ENCODE measurements at regions not wholly inside any gene's neighbourhood (a gene's known extent, or its start where the extent isn't known, plus 50 kb on each side); places are given as distances from the start of the nearest gene placed in this dataset.

DNA sequence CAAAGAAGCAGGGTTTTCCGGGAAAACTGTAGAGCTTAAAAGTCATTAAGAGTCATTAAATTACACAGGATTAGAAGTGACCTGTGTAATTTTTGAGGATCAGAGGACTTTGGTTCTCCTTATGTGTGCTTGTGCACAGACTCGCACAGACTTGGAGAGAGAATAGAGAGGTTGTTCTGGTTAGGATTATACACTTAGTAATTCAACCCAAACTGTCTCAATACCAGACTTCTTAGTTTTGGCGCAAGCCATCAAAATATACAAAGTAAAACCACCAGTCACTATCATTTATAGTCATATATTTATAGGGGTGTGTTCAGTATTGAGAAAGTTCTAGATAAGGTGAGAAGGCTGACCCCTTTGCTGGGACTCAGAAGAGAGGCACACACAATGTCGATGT lies 112.3 kb downstream of the HLX start:
- RAD21 ChIA-PET (ENCODE audit: unreplicated experiment), result interaction anchor here (1.0 kb wide), 1 partner anchor 9 kb away, joined by 3 read pairs; no protein-coding TSS in a partner anchor
- H2AFZ ChIP-seq (ENCODE audit: control insufficient read depth, low read depth, low read length), result no peak overlapping the region
- no peak overlapping the region for H3K9ac ChIP-seq (ENCODE audit: control insufficient read depth, insufficient read depth, low read length)
- TF ChIP-seq KLF5 (IDR thresholded peaks at IDR 0.05; ENCODE audit: partially characterized antibody) (no peak), EGR1 (IDR thresholded peaks at IDR 0.05; ENCODE audit: borderline replicate concordance in 1 of 2, low read depth in 2 of 2, low read length in 2 of 2) (no peak), JUNB (IDR thresholded peaks at IDR 0.05) (no peak), PAX5 (IDR thresholded peaks at IDR 0.05; ENCODE audit: borderline replicate concordance, low read depth, low read length) (no peak), WRNIP1 (IDR thresholded peaks at IDR 0.05; ENCODE audit: borderline replicate concordance, low read depth, low read length) (no peak), RB1 (IDR thresholded peaks at IDR 0.05; ENCODE audit: borderline replicate concordance) (no peak), CHD4 (IDR thresholded peaks at IDR 0.05) (no peak), YBX1 (IDR thresholded peaks at IDR 0.05) (no peak), SPI1 (IDR thresholded peaks at IDR 0.05; ENCODE audit: borderline replicate concordance, insufficient read depth, low read depth, low read length) (no peak), PAX8 (IDR thresholded peaks at IDR 0.05) (no peak), SRF (IDR thresholded peaks at IDR 0.05; ENCODE audit: low read depth in 2 of 2, low read length in 2 of 2) (no peak), NRF1 (conservative IDR thresholded peaks at IDR 0.05; ENCODE audit: low read depth, low read length) (no peak), IRF4 (IDR thresholded peaks at IDR 0.05; ENCODE audit: low read depth, low read length) (no peak)
- TF ChIP-seq, protein P1, sequence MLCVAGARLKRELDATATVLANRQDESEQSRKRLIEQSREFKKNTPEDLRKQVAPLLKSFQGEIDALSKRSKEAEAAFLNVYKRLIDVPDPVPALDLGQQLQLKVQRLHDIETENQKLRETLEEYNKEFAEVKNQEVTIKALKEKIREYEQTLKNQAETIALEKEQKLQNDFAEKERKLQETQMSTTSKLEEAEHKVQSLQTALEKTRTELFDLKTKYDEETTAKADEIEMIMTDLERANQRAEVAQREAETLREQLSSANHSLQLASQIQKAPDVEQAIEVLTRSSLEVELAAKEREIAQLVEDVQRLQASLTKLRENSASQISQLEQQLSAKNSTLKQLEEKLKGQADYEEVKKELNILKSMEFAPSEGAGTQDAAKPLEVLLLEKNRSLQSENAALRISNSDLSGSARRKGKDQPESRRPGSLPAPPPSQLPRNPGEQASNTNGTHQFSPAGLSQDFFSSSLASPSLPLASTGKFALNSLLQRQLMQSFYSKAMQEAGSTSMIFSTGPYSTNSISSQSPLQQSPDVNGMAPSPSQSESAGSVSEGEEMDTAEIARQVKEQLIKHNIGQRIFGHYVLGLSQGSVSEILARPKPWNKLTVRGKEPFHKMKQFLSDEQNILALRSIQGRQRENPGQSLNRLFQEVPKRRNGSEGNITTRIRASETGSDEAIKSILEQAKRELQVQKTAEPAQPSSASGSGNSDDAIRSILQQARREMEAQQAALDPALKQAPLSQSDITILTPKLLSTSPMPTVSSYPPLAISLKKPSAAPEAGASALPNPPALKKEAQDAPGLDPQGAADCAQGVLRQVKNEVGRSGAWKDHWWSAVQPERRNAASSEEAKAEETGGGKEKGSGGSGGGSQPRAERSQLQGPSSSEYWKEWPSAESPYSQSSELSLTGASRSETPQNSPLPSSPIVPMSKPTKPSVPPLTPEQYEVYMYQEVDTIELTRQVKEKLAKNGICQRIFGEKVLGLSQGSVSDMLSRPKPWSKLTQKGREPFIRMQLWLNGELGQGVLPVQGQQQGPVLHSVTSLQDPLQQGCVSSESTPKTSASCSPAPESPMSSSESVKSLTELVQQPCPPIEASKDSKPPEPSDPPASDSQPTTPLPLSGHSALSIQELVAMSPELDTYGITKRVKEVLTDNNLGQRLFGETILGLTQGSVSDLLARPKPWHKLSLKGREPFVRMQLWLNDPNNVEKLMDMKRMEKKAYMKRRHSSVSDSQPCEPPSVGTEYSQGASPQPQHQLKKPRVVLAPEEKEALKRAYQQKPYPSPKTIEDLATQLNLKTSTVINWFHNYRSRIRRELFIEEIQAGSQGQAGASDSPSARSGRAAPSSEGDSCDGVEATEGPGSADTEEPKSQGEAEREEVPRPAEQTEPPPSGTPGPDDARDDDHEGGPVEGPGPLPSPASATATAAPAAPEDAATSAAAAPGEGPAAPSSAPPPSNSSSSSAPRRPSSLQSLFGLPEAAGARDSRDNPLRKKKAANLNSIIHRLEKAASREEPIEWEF (IDR thresholded peaks at IDR 0.05; ENCODE audit: insufficient replicate concordance, low read depth, low read length), result no peak
- TF ChIP-seq, protein P2, sequence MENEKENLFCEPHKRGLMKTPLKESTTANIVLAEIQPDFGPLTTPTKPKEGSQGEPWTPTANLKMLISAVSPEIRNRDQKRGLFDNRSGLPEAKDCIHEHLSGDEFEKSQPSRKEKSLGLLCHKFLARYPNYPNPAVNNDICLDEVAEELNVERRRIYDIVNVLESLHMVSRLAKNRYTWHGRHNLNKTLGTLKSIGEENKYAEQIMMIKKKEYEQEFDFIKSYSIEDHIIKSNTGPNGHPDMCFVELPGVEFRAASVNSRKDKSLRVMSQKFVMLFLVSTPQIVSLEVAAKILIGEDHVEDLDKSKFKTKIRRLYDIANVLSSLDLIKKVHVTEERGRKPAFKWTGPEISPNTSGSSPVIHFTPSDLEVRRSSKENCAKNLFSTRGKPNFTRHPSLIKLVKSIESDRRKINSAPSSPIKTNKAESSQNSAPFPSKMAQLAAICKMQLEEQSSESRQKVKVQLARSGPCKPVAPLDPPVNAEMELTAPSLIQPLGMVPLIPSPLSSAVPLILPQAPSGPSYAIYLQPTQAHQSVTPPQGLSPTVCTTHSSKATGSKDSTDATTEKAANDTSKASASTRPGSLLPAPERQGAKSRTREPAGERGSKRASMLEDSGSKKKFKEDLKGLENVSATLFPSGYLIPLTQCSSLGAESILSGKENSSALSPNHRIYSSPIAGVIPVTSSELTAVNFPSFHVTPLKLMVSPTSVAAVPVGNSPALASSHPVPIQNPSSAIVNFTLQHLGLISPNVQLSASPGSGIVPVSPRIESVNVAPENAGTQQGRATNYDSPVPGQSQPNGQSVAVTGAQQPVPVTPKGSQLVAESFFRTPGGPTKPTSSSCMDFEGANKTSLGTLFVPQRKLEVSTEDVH (IDR thresholded peaks at IDR 0.05; ENCODE audit: low read depth, partially characterized antibody), result no peak
- TF ChIP-seq, protein P3, sequence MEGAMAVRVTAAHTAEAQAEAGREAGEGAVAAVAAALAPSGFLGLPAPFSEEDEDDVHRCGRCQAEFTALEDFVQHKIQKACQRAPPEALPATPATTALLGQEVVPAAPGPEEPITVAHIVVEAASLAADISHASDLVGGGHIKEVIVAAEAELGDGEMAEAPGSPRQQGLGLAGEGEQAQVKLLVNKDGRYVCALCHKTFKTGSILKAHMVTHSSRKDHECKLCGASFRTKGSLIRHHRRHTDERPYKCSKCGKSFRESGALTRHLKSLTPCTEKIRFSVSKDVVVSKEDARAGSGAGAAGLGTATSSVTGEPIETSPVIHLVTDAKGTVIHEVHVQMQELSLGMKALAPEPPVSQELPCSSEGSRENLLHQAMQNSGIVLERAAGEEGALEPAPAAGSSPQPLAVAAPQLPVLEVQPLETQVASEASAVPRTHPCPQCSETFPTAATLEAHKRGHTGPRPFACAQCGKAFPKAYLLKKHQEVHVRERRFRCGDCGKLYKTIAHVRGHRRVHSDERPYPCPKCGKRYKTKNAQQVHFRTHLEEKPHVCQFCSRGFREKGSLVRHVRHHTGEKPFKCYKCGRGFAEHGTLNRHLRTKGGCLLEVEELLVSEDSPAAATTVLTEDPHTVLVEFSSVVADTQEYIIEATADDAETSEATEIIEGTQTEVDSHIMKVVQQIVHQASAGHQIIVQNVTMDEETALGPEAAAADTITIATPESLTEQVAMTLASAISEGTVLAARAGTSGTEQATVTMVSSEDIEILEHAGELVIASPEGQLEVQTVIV (IDR thresholded peaks at IDR 0.05; ENCODE audit: borderline replicate concordance, partially characterized antibody), result no peak
- H3K4me2 ChIP-seq (ENCODE audit: control insufficient read depth, insufficient read depth), result no peak overlapping the region
- H3K27me3 ChIP-seq (replicated peaks in 1 of 2; ENCODE audit: control insufficient read depth in 2 of 2, insufficient read depth in 2 of 2, low read length in 1 of 2), result no peaks in the 10 kb centered on the region
- H3K9me3 ChIP-seq (replicated peaks; ENCODE audit: control insufficient read depth, insufficient read depth, low read length), result no peaks in the 10 kb centered on the region
- ATAC-seq, result no peak
- in situ Hi-C loops (cut with MboI), result no loop called here
- DNase-seq (ENCODE audit: low read depth, low spot score), result no peak
- H3K4me3 ChIP-seq, result no peak overlapping the region
- H3K4me1 ChIP-seq (ENCODE audit: control insufficient read depth, insufficient read depth, low read length), result no peaks in the 10 kb centered on the region
- intact Hi-C loops (cut with micrococcal nuclease; ENCODE audit: unreplicated experiment), result no loop called here
- SMC1A ChIA-PET (ENCODE audit: uncharacterized antibody, unreplicated experiment), result interaction anchor here (3.4 kb wide), 1 partner anchor 211 kb away, joined by 18 read pairs; no protein-coding TSS in a partner anchor
- no peaks in the 10 kb centered on the region for H3K79me2 ChIP-seq (ENCODE audit: control insufficient read depth, insufficient read depth, low read length)
- no peak overlapping the region for H3K27ac ChIP-seq (ENCODE audit: control insufficient read depth, insufficient read depth)
- no TSS peak for BruUV-seq (replicated peaks)
- FAIRE-seq, result no peak
- 62% methylated on average over 4 of the region's 4 CpGs for WGBS (ENCODE audit: insufficient coverage, insufficient replicate concordance, low lambda C conversion rate, missing lambda C conversion rate)
- no peaks in the 10 kb centered on the region for H3K36me3 ChIP-seq (ENCODE audit: control insufficient read depth in 2 of 2, insufficient read depth in 2 of 2, low read length in 1 of 2)
- POLR2A ChIA-PET, result no interaction called here
- H4K20me1 ChIP-seq (ENCODE audit: control insufficient read depth, insufficient read depth), result no peaks in the 10 kb centered on the region
- CTCF ChIA-PET, result no interaction called here
